HG02642 (cell line): ENCODE measurements at regions not wholly inside any gene's neighbourhood (a gene's known extent, or its start where the extent isn't known, plus 50 kb on each side); places are given as distances from the start of the nearest gene placed in this dataset.
"Not testable (repeated sequence)": the region's sequence is repeated elsewhere in the genome, so short reads cannot be mapped to it uniquely, and the experiment has no call there.

Experiments
- ATAC-seq: cut with Tn5 transposase; IDR thresholded peaks from one replicate; pipeline ENCODE4 v1.9.1; 2021; ENCODE audit warnings: mild to moderate bottlenecking; ENCODE audit not compliant: unreplicated experiment, poor library complexity

DNA sequence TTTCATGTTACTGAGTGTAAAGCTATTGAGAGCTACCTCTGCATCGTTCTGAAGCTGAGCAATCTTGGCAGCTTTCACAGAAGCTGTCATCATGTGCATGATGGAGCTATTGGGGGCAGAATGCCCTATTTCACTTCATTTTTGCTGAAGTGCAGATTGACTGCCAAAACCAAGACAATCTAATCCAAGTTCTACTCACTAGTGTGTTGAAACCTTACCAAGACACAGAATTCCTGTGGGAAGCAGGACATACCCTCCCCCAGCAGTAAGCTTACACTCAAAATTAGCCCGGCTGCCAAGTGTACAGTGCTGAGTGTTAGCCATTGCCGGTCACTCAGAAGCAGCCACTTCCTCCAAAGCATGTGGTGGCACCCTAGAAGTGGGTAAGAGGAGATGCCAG lies 177.3 kb upstream of the TENT5A start:
- no peak for ATAC-seq

DNA sequence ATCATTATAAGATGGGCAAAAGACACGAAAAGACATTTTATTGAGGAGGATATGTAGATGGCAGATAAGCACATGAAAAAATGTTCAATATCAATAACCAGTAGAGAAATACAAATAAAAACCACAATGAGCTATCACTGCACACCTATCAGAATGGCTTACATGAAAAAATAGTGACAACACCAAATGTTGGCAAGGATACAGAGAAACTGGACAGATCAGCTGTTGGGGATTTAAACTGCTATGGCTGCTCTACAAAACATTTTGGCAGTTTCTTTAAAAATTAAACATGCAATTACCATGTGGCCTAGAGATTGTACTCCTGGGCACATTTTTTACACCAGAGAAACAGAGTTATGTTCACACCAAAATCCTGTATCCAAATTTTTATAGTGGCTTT lies 172.7 kb upstream of the TENT5A start:
- ATAC-seq = no peak

GRCh38 chr6:81909981-81910900 lies 157.8 kb upstream of the TENT5A start:
- ATAC-seq = no peak

GRCh38 chr6:81909162-81909561 lies 156.7 kb upstream of the TENT5A start:
- no peak for ATAC-seq

DNA sequence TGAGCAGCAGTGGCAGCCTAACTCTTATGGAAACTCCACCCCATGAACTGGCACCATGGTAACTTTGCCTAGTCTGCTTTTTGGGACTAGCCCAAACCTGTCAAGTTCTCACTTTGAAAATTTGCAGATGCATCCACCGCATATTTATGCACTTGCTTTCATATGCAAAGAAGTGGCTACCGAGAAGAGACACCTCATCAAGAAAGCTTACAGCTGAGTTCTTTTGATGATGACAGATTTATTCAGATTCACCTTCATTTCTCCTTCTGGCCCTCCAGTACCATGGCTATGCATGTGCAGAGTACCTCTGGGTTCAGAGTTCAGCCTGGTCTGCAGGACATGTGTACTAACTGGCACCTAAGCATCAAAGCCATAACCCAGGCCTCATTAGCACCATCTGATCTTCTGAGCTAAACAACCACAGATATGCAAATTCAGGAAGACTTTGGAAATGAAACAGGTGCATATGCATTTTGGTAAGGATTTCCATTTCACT lies 154.3 kb upstream of the TENT5A start:
- ATAC-seq = peak; percentile 53

DNA sequence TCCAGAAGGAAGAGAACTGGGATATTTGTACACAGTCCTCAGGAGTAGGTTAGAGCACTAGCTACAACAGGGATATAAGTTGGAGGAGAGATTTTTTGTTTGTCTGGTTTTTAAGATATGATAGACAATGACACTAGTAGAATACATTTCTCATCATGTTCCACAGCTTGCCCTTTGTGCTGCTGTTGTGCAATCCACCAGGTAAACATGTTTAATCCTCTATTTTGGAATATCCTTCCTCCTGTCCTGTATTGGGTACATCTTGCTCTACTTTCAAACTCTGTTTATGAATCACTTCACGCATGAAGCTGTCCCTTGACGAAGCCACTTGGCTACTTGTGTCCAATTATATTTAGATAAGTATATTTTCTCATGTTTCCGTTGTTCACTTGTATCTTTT lies 153.6 kb upstream of the TENT5A start:
- ATAC-seq = no peak

- ATAC-seq = no peak
Observed at GRCh38 chr6:81901551-81901966, 149.1 kb upstream of the TENT5A start.

DNA sequence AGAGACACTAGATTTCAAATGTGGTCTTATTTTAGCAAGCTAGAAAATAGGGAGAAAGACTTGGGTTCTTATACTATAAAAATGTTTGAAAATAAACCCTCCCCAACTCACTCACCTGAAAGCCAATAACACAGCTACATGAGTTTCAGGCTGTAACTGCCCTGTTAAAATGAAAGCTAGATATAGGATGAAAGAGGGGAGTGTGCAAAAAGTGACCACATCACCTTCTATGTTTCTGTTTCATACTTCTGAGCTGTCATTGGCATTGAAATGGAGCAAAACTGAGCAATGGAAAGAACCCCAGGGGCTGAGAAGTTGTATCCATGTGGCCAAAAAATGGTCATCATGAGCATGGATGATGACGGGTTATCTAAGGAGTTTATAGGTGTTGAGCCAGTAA lies 148.1 kb upstream of the TENT5A start:
- ATAC-seq = no peak

DNA sequence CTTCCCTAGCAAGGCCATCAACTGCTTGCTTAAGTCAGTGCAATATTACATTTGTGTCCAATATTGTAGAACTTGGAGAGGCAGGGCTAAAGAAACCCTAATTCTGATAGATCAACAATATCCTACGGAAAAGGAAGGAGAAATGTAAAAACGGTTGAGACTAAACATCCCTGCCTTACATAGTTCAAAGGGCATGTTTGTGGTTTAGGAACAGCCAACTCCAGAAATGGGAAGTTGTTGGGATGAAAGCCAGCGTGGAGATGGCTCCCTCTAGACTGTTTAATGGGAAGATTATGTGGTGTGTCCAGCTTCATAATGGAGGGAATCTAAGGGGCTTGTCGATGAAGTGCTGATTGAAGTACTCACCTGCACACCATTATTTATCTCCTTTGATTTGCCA lies 145.3 kb upstream of the TENT5A start:
- ATAC-seq = no peak

DNA sequence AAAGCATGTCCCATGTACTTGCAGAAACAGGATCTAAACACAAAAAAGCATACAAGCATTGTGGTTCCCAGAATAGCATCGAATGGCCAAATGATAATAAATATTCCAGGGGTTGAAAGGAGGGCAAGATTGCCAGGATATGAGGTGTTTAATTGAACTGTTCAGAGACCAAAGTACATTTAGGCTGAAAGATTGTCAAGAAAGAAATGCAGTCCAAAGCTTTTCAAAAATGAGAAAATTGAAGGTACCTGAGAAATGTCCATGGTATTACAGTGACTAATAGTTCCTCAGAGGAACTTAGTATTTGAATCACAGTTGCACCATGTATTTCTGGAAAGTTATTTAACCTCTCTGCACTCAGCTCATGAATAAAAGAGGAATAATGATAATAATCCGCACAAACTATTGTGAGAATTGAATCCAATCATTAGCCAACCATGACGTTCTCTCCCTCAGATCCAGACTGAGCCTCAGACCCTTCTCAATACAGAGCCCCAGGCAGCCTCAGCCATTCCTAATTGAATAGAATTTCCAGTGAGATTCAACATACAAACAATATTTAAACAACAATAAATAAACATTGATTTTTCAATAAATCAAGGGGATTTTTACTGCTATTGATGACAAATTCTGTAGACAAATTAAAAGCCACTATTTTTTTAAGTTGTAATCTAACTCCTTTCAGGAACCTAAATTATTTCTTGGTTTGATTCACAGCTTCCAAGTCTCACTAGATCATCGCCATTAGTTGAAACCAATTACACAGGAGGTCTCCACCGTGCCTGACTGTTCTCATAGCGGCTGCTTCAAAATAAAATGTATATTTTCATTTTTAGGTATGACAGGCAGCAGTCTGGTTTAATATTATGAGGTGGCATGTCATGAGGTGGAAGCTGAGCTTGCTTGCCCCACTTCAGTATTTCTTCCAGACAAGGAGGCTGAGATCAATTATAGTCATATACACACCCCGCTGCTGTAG lies 144.3 kb upstream of the TENT5A start:
- ATAC-seq = no peak

- ATAC-seq = no peak
Observed at GRCh38 chr6:81895511-81896185, 143.2 kb upstream of the TENT5A start.

DNA sequence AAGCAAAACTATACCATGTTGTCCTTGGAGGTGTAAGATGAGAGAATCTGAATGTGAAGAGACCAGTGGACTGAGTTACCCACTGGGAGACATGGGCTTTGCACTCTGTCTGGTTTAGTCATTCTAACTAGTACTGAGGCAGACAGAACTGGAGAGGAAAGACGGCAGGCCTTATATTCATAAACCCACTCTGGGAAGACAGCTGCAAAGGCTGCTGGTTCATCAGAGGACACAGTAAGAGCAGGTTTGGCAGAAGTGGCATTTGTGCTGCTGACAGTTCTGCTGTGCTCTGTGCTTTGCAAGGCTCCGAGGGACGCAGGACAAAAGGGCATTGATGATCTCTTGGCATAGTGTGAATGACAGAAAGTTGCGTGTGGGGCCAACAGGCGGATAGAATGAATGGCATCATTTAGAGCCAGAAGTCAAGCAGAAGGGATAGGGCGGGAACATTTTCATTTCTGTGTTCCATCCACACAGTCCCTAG lies 142.3 kb upstream of the TENT5A start:
- ATAC-seq = no peak

DNA sequence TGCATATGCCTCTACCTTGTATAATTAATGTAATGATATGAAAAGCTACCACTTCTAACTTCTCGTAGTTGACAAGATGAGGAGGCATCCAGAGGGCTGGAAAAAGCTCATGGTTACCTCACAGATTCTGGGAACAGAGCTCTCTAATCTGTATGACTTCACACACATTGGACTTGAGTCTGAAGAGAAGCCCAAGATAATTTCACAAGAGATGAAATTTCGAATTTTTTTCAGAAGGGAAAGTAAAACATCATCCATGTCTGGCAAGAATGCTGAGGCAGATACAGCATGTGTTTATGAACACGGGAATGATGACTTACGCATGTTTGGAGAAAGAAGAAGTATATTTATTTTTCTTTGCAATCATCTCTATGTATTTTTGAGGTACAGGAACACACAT lies 141.8 kb upstream of the TENT5A start:
- no peak for ATAC-seq

DNA sequence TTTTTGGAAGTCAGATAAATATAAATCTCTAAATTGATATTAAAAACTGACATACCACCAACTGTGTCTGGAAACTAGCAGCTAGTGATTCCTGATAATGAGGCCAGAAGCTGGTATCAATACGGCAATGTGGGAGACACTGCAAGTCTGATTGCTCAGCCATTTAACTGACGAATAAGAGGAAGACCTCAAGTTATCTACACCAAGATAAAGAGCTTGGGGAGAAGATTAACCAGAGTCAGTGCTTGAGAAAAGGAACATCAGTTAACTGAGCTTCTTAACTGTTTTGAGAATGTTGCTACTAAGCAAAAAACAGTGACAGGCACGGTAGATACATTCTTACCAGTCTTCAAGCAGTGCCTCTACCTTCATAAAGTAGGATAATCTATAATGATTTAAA lies 140.4 kb upstream of the TENT5A start:
- ATAC-seq = no peak

DNA sequence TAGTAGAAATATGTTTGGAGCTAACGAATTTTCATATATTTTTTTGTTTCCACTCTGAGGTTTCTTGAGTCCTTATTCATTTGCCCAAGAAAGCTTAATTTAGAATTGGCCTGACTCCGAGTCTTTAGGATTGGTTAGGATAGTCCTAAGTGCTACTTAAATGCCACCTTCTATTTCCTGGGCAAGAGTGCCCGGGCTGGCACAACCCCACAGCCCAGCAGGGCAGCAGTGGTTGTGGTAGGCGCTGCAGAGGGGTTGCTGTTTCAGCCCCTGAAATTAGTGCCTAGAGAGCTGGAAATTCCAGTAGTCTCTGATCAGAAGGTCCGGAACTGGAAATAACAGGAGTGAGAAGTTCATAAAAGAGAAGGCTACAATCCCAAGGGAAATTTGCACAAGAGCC lies 139.4 kb upstream of the TENT5A start:
- ATAC-seq = no peak

GRCh38 chr6:81890846-81891245 lies 138.4 kb upstream of the TENT5A start:
- no peak for ATAC-seq

- no peak for ATAC-seq
Observed at GRCh38 chr6:81889377-81890053, 137.0 kb upstream of the TENT5A start.

DNA sequence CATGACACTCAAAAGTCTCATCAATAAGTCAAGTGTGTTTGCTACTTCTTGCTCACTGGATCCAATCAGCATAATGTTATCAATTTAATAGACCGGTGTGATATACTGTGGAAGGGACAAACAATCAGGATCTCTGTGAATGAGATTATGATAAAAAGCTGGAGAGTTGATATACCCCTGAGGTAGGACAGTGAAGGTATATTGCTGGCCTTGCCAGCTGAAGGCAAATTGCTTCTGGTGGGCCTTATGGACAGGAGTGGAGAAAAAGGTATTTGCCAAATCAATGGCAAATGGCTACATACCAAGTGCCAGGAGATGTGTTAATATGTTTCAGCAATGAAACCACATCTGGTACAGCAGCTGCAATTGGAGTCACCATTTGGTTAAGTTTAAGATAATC lies 134.4 kb upstream of the TENT5A start:
- ATAC-seq = not testable (repeated sequence)

GRCh38 chr6:81886157-81886556 lies 133.7 kb upstream of the TENT5A start:
- ATAC-seq = no peak

DNA sequence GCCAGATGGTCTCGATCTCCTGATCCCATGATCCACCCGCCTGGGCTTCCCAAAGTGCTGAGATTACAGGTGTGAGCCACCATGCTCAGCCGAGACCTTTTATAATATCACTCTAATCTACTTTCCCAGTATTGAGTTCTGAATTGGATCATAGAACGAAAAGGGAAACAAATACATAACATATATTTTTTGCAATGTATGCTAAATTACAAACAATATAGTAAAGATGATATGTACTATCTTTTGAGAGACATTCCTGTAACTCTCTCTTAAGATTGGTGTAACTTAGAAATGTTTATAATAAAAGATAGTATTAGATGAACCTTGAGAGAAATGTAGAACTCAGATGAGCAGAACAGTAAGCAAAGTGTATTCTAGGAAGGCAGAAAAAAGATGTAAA lies 129.2 kb upstream of the TENT5A start:
- ATAC-seq = no peak
